Fibroblast of the aortic adventitia (primary cell): ENCODE measurements at regions not wholly inside any gene's neighbourhood (a gene's known extent, or its start where the extent isn't known, plus 50 kb on each side); places are given as distances from the start of the nearest gene placed in this dataset.

Source experiments
- DNase-seq: peaks from one replicate; pipeline ENCODE4 v3.0.0-alpha.2; 2010; ENCODE audit warnings: low read depth
- H3K4me3 ChIP-seq: 2 replicates; pipeline ENCODE4 v1.5.1; 2011; ENCODE audit warnings: low read depth, mild to moderate bottlenecking, control low read depth, low read length, moderate library complexity
- CTCF ChIP-seq: IDR thresholded peaks from 2 replicates; pipeline ENCODE4 v1.5.1; 2011; ENCODE audit warnings: mild to moderate bottlenecking, low read length, control low read depth, inconsistent platforms; ENCODE audit not compliant: insufficient read depth

- TF ChIP-seq CTCF, result no peak
- DNase-seq, result no peak
Observed at GRCh38 chr13:106274551-106275203, 260.8 kb downstream of the EFNB2 start.

GRCh38 chr13:106263801-106264200 is 271.7 kb downstream of the EFNB2 start:
- TF ChIP-seq CTCF, result no peak
- no peak overlapping the region for H3K4me3 ChIP-seq
- DNase-seq, result peak; percentile 1

More at GRCh38 chr13:106274551-106275203, 260.8 kb downstream of the EFNB2 start:
- H3K4me3 ChIP-seq, result no peak overlapping the region

- no peak for DNase-seq
- no peak overlapping the region for H3K4me3 ChIP-seq
- no peak for TF ChIP-seq CTCF
Observed at GRCh38 chr13:106262886-106263285, 272.6 kb downstream of the EFNB2 start.

GRCh38 chr13:106261450-106261849 is 274.0 kb downstream of the EFNB2 start:
- no peak overlapping the region for H3K4me3 ChIP-seq
- TF ChIP-seq CTCF, result no peak
- DNase-seq, result no peak

GRCh38 chr13:106260352-106260751 is 275.1 kb downstream of the EFNB2 start:
- H3K4me3 ChIP-seq, result no peak overlapping the region
- no peak for TF ChIP-seq CTCF
- DNase-seq, result no peak

- TF ChIP-seq CTCF, result no peak
- H3K4me3 ChIP-seq, result no peak overlapping the region
- no peak for DNase-seq
Observed at GRCh38 chr13:106259928-106260327, 275.5 kb downstream of the EFNB2 start.

GRCh38 chr13:106246666-106247188 is 288.7 kb downstream of the EFNB2 start:
- TF ChIP-seq CTCF, result no peak
- no peak overlapping the region for H3K4me3 ChIP-seq
- DNase-seq, result no peak
